SK-N-SH (cell line): ENCODE measurements at regions not wholly inside any gene's neighbourhood (a gene's known extent, or its start where the extent isn't known, plus 50 kb on each side); places are given as distances from the start of the nearest gene placed in this dataset.

ENCODE experiments used
- CTCF ChIA-PET: fragments of 300-600, 350-600 bp; formaldehyde crosslinking; extraction: SDS; loops from one replicate; lab custom pipeline; 2021; lab: Yijun Ruan, JAX
- POLR2A ChIA-PET: fragments of 350-600 bp; sonication (Branson Sonifier 250); formaldehyde crosslinking; extraction: SDS; loops from one replicate; lab custom pipeline; 2020; ENCODE audit warnings: antibody characterized with exemption, inconsistent platforms; lab: Yijun Ruan, JAX
- DNase-seq: peaks from one replicate; pipeline ENCODE4 v3.0.0; 2012
- H2AFZ ChIP-seq: fragments of 200-600 bp; sonication (generic); 2 replicates; pipeline ENCODE4 v1.8.1; 2016; ENCODE audit warnings: antibody characterized with exemption, mild to moderate bottlenecking, low read depth
- H3F3A ChIP-seq: fragments of 200-600 bp; sonication (generic); replicated peaks from 2 replicates; pipeline ENCODE3; 2016; ENCODE audit warnings: antibody characterized with exemption, mild to moderate bottlenecking; ENCODE audit not compliant: insufficient read depth
- H3K27ac ChIP-seq, 2 experiments: fragments of 200-500 bp in 1 of 2; fragments of 200-600 bp in 1 of 2; sonication (Bioruptor generic) in 1 of 2; sonication (generic), shearing (Covaris generic) in 1 of 2; 2 replicates each; pipeline versions ENCODE4 v1.5.1 to v1.6.1; 2014 to 2016; ENCODE audit warnings: low read depth in 2 of 2, inconsistent platforms in 1 of 2, low read length in 1 of 2, mild to moderate bottlenecking in 1 of 2, mixed read lengths in 1 of 2
- H3K27me3 ChIP-seq: fragments of 200-600 bp; sonication (generic), shearing (Covaris generic); 2 replicates; pipeline ENCODE4 v1.6.1; 2016; ENCODE audit warnings: mixed run types; ENCODE audit not compliant: insufficient read depth
- H3K36me3 ChIP-seq, 2 experiments: fragments of 200-500 bp in 1 of 2; fragments of 200-600 bp in 1 of 2; sonication (Bioruptor generic) in 1 of 2; sonication (generic) in 1 of 2; replicated peaks in 1 of 2; 2 replicates each; pipeline versions ENCODE3 to v1.5.1; 2014 to 2016; ENCODE audit warnings: low read length in 1 of 2, mild to moderate bottlenecking in 1 of 2; ENCODE audit not compliant: insufficient read depth in 2 of 2, control insufficient read depth in 1 of 2
- H3K4me1 ChIP-seq, 2 experiments: fragments of 200-500 bp in 1 of 2; fragments of 200-600 bp in 1 of 2; sonication (Bioruptor generic) in 1 of 2; sonication (generic), shearing (Covaris generic) in 1 of 2; 2 replicates each; pipeline versions ENCODE4 v1.5.1 to v1.6.1; 2014 to 2016; ENCODE audit warnings: low read depth in 1 of 2, low read length in 1 of 2, mixed run types in 1 of 2; ENCODE audit not compliant: insufficient read depth in 2 of 2, control insufficient read depth in 1 of 2
- H3K4me2 ChIP-seq: fragments of 200-600 bp; sonication (generic), shearing (Covaris generic); 2 replicates; pipeline ENCODE4 v1.6.1; 2017; ENCODE audit warnings: mixed run types
- H3K4me3 ChIP-seq, 2 experiments: fragments of 200-500 bp in 1 of 2; fragments of 200-600 bp in 1 of 2; sonication (Bioruptor generic) in 1 of 2; sonication (generic), shearing (Covaris generic) in 1 of 2; 2 replicates each; pipeline versions ENCODE4 v1.5.1 to v1.8.1; 2014 to 2016; ENCODE audit warnings: low read depth in 2 of 2, inconsistent platforms in 1 of 2, low read length in 1 of 2, mild to moderate bottlenecking in 1 of 2, mixed read lengths in 1 of 2, moderate library complexity in 1 of 2
- H3K79me2 ChIP-seq: fragments of 200-600 bp; sonication (generic); 2 replicates; pipeline ENCODE4 v1.8.1; 2017; ENCODE audit warnings: mild to moderate bottlenecking; ENCODE audit not compliant: insufficient read depth
- H3K9ac ChIP-seq: fragments of 200-600 bp; sonication (generic); 2 replicates; pipeline ENCODE4 v1.6.1; 2017; ENCODE audit warnings: mixed run types
- H3K9me2 ChIP-seq: fragments of 200-600 bp; sonication (generic); 2 replicates; pipeline ENCODE4 v1.6.1; 2017; ENCODE audit warnings: mixed run types
- H3K9me3 ChIP-seq: fragments of 200-600 bp; sonication (generic); 2 replicates; pipeline ENCODE4 v1.6.1; 2017; ENCODE audit warnings: mixed run types, mild to moderate bottlenecking, moderate library complexity
- H4K20me1 ChIP-seq: fragments of 200-600 bp; sonication (generic); 2 replicates; pipeline ENCODE4 v1.6.1; 2017; ENCODE audit warnings: mild to moderate bottlenecking, mixed run types; ENCODE audit not compliant: insufficient read depth
- CTCF ChIP-seq: fragments of 200-600 bp; sonication (generic); IDR thresholded peaks from 2 replicates; pipeline ENCODE4 v1.6.1; 2017; ENCODE audit warnings: antibody characterized with exemption, mild to moderate bottlenecking, moderate library complexity
- ELF1 ChIP-seq: IDR thresholded peaks from 2 replicates; pipeline ENCODE4 v1.4.0; 2012
- EP300 ChIP-seq, 2 experiments: IDR thresholded peaks; 2 replicates each; pipeline versions ENCODE4 v1.4.0 to v1.6.1; 2012; ENCODE audit warnings: borderline replicate concordance in 1 of 2, low read depth in 1 of 2, low read length in 1 of 2
- EZH2phosphoT487 ChIP-seq: fragments of 200-600 bp; sonication (generic); IDR thresholded peaks from 2 replicates; pipeline ENCODE4 v1.6.1; 2017; ENCODE audit warnings: low read depth, mixed run types, mild to moderate bottlenecking, antibody characterized with exemption, moderate library complexity, borderline replicate concordance
- GABPA ChIP-seq: IDR thresholded peaks from 2 replicates; pipeline ENCODE4 v1.4.0; 2012; ENCODE audit warnings: low read depth, mild to moderate bottlenecking
- GATA2 ChIP-seq: sonication (generic); formaldehyde crosslinking; IDR thresholded peaks from 2 replicates; pipeline ENCODE4 v1.5.0; 2020; ENCODE audit warnings: mild to moderate bottlenecking, missing genetic modification reagents
- IRF3 ChIP-seq: fragments of 150-350 bp; IDR thresholded peaks from 2 replicates; pipeline ENCODE4 v1.6.1; 2016; ENCODE audit warnings: mild to moderate bottlenecking, low read depth, low read length
- JUND ChIP-seq: IDR thresholded peaks from 2 replicates; pipeline ENCODE4 v1.4.0; 2012
- MAX ChIP-seq: IDR thresholded peaks from 2 replicates; pipeline ENCODE4 v1.4.0; 2012; ENCODE audit warnings: low read depth
- MXI1 ChIP-seq: IDR thresholded peaks from 2 replicates; pipeline ENCODE4 v1.6.1; 2012; ENCODE audit warnings: mild to moderate bottlenecking, low read depth, low read length, improper control_type of control experiment
- NFIC ChIP-seq: IDR thresholded peaks from 2 replicates; pipeline ENCODE4 v1.4.0; 2012; ENCODE audit warnings: borderline replicate concordance
- NRF1 ChIP-seq: IDR thresholded peaks from 2 replicates; pipeline ENCODE4 v1.6.1; 2012; ENCODE audit warnings: low read depth, mild to moderate bottlenecking, low read length
- PBX3 ChIP-seq: IDR thresholded peaks from 2 replicates; pipeline ENCODE4; 2012
- RFX5 ChIP-seq: IDR thresholded peaks from 2 replicates; pipeline ENCODE4 v1.6.1; 2012; ENCODE audit warnings: mild to moderate bottlenecking, improper control_type of control experiment, low read length
- SIN3A ChIP-seq: IDR thresholded peaks from 2 replicates; pipeline ENCODE4 v1.6.1; 2012; ENCODE audit warnings: low read depth, mild to moderate bottlenecking, low read length, moderate library complexity, borderline replicate concordance
- SMC3 ChIP-seq: IDR thresholded peaks from 2 replicates; pipeline ENCODE4 v1.6.1; 2012; ENCODE audit warnings: low read depth, low read length, improper control_type of control experiment
- TAF1 ChIP-seq: IDR thresholded peaks from 2 replicates; pipeline ENCODE4 v1.6.1; 2012; ENCODE audit warnings: low read depth, mild to moderate bottlenecking, low read length, moderate library complexity, borderline replicate concordance
- TEAD4 ChIP-seq: IDR thresholded peaks from 2 replicates; pipeline ENCODE4 v1.4.0; 2012; ENCODE audit warnings: mild to moderate bottlenecking, borderline replicate concordance; ENCODE audit not compliant: insufficient read depth
- USF2 ChIP-seq: fragments of 150-350 bp; IDR thresholded peaks from 2 replicates; pipeline ENCODE4 v1.6.1; 2017; ENCODE audit warnings: antibody characterized with exemption, low read length, low read depth, borderline replicate concordance
- WGBS: methylation state at CpG from one replicate; pipeline ENCODE4 v1.1.6; 2017; ENCODE audit warnings: low lambda C conversion rate; 5-methylcytosine and 5-hydroxymethylcytosine counted together

- Histone ChIP-seq H3K4me1 (peaks cover 12 to 14% of the 10 kb centered on the region in 2 experiments; a peak in 3 of 4 replicates), H3K4me3 (no peak overlapping the region), H3K79me2 (no peaks in the 10 kb centered on the region), H3K9ac (no peak overlapping the region), H3F3A (no peaks in the 10 kb centered on the region), H3K9me3 (no peaks in the 10 kb centered on the region), H3K4me2 (no peak overlapping the region), H3K27me3 (no peaks in the 10 kb centered on the region), H3K9me2 (no peaks in the 10 kb centered on the region), H2AFZ (no peak overlapping the region), H3K36me3 (no peaks in the 10 kb centered on the region), H4K20me1 (no peaks in the 10 kb centered on the region), H3K27ac (no peak overlapping the region)
- no peak for DNase-seq
- WGBS: 77% methylated on average over 6 of the region's 6 CpGs
- TF ChIP-seq EZH2phosphoT487 (no peak), GATA2 (CRISPR knock-in tag) (no peak), CTCF (no peak), MAX (no peak), TAF1 (no peak), GABPA (no peak), ELF1 (no peak), PBX3 (no peak), TEAD4 (no peak)
- POLR2A ChIA-PET: no interaction called here
- CTCF ChIA-PET: interaction anchor here (0.9 kb wide), 1 partner anchor 69 kb away, joined by 3 read pairs; no protein-coding TSS in a partner anchor
These were observed 50.9 kb upstream of the AFF3 start for GRCh38 chr2:100193291-100193710.

GRCh38 chr2:100192825-100193224 lies 50.4 kb upstream of the AFF3 start:
- no peak overlapping the region for H3K4me3 ChIP-seq
- POLR2A ChIA-PET: no interaction called here
- no peaks in the 10 kb centered on the region for H4K20me1 ChIP-seq
- H3K36me3 ChIP-seq: no peaks in the 10 kb centered on the region
- H3K4me2 ChIP-seq: no peak overlapping the region
- no peaks in the 10 kb centered on the region for H3K9me2 ChIP-seq
- H3K27ac ChIP-seq: no peak overlapping the region
- DNase-seq: no peak
- peaks cover 7 to 9% of the 10 kb centered on the region in 2 experiments; a peak in 3 of 4 replicates for H3K4me1 ChIP-seq
- H2AFZ ChIP-seq: no peak overlapping the region
- no peaks in the 10 kb centered on the region for H3K9me3 ChIP-seq
- WGBS: 58% methylated on average over 4 of the region's 4 CpGs
- CTCF ChIA-PET: no interaction called here
- no peaks in the 10 kb centered on the region for H3K79me2 ChIP-seq
- H3F3A ChIP-seq: no peaks in the 10 kb centered on the region
- H3K27me3 ChIP-seq: no peaks in the 10 kb centered on the region
- H3K9ac ChIP-seq: no peak overlapping the region
- TF ChIP-seq PBX3 (no peak), CTCF (no peak), NRF1 (no peak), RFX5 (no peak), EP300 (IDR thresholded peaks at IDR 0.05; ENCODE audit: borderline replicate concordance in 1 of 2, low read depth in 1 of 2, low read length in 1 of 2) (no peak), JUND (no peak), SMC3 (no peak), TEAD4 (no peak), NFIC (no peak), SIN3A (no peak), USF2 (no peak), IRF3 (no peak), MXI1 (no peak), EZH2phosphoT487 (no peak)
